ENCODE measurements at regions not wholly inside any gene's neighbourhood (a gene's known extent, or its start where the extent isn't known, plus 50 kb on each side); places are given as distances from the start of the nearest gene placed in this dataset.

DNA sequence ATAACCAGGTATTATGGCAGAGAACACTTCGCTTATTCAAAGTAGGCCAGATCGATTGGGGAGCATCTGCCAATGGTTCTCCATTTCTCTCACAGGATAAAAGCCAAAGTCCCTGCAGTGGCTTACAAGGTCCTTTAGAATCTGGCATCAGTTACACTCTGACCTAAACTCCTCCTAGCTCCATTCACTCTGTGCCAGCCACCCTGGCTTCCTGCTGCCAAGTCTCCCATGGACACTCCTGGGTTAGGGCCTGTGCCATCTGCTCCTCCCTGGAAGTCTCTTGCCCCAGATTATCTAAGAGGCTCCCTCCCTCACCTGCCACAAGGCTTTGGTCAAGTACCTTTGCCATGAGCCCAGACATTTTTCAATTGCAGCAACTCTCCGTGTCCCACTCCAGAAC lies 649.2 kb downstream of the DACH1 start:
- TF ChIP-seq POLR2A (IDR thresholded peaks at IDR 0.05), result no peak
- TF ChIP-seq EP300 (IDR thresholded peaks at IDR 0.05), result no peak

All from ovary (tissue), 1 donor.